GM18951 (cell line): ENCODE measurements at regions not wholly inside any gene's neighbourhood (a gene's known extent, or its start where the extent isn't known, plus 50 kb on each side); places are given as distances from the start of the nearest gene placed in this dataset.

Source experiments
- POLR2A ChIP-seq: IDR thresholded peaks from 4 replicates; pipeline ENCODE4 v1.6.1; 2011; ENCODE audit warnings: mild to moderate bottlenecking; ENCODE audit not compliant: insufficient read length, insufficient read depth; ENCODE audit errors: extremely low read depth
- in situ Hi-C: fragments of 300-500 bp; cut with MboI; formaldehyde crosslinking; loops from one replicate; pipeline ENCODE4 v1.12.0; 2022; ENCODE audit warnings: low sequenced_read_pairs, mixed read lengths, inconsistent platforms; ENCODE audit not compliant: unreplicated experiment

GRCh38 chr2:181778621-181779201 is 98.4 kb upstream of the NEUROD1 start:
- in situ Hi-C loops: no loop called here
- no peak for TF ChIP-seq POLR2A

- in situ Hi-C loops: no loop called here
- TF ChIP-seq POLR2A: no peak
Measured at GRCh38 chr2:181779288-181780021, 99.1 kb upstream of the NEUROD1 start.

GRCh38 chr2:181780047-181780651 is 99.8 kb upstream of the NEUROD1 start:
- in situ Hi-C loops: no loop called here

GRCh38 chr2:181780657-181781056 is 100.3 kb upstream of the NEUROD1 start:
- TF ChIP-seq POLR2A: no peak
- in situ Hi-C loops: no loop called here

More at GRCh38 chr2:181780047-181780651, 99.8 kb upstream of the NEUROD1 start:
- TF ChIP-seq POLR2A: no peak

GRCh38 chr2:181781078-181781786 is 100.9 kb upstream of the NEUROD1 start:
- no peak for TF ChIP-seq POLR2A
- in situ Hi-C loops: no loop called here

- in situ Hi-C loops: no loop called here
Measured at GRCh38 chr2:181782660-181783059, 102.3 kb upstream of the NEUROD1 start.

GRCh38 chr2:181784556-181784955 is 104.2 kb upstream of the NEUROD1 start:
- TF ChIP-seq POLR2A: no peak
- in situ Hi-C loops: no loop called here

More at GRCh38 chr2:181782660-181783059, 102.3 kb upstream of the NEUROD1 start:
- TF ChIP-seq POLR2A: no peak

GRCh38 chr2:181785691-181786344 is 105.5 kb upstream of the NEUROD1 start:
- in situ Hi-C loops: no loop called here
- TF ChIP-seq POLR2A: no peak

- in situ Hi-C loops: no loop called here
- no peak for TF ChIP-seq POLR2A
Measured at GRCh38 chr2:181786371-181787228, 104.9 kb upstream of the ITPRID2 start.

GRCh38 chr2:181787310-181788048 is 104.1 kb upstream of the ITPRID2 start:
- in situ Hi-C loops: no loop called here
- no peak for TF ChIP-seq POLR2A

- no peak for TF ChIP-seq POLR2A
- in situ Hi-C loops: no loop called here
Measured at GRCh38 chr2:181788897-181789555, 102.5 kb upstream of the ITPRID2 start.

- TF ChIP-seq POLR2A: no peak
- in situ Hi-C loops: no loop called here
Measured at GRCh38 chr2:181789827-181790448, 101.6 kb upstream of the ITPRID2 start.
